Stimulated activated effector memory CD8-positive, alpha-beta T cell treated with anti-CD3 and anti-CD28 coated beads, Interleukin-12 subunit alpha, Interleukin-12 subunit beta, amount 100 ng/mL, for 72 hours (primary cell): ENCODE measurements at regions not wholly inside any gene's neighbourhood (a gene's known extent, or its start where the extent isn't known, plus 50 kb on each side); places are given as distances from the start of the nearest gene placed in this dataset.

Source experiments
- ATAC-seq: fragments of 150-1000 bp; cut with Tn5 transposase; 2 replicates; pipeline ENCODE4 v1.10.0; 2021
- DNase-seq, 2 donors: peaks; one replicate each; pipeline ENCODE4 v3.0.0; 2021 to 2022; ENCODE audit warnings: low spot score in 2 of 2
- H3K27ac Mint-ChIP-seq: one replicate; pipeline ENCODE4 v1.8.0; 2022; ENCODE audit warnings: mild to moderate bottlenecking, mixed read lengths
- H3K36me3 Mint-ChIP-seq: one replicate; pipeline ENCODE4 v1.8.0; 2022; ENCODE audit warnings: mild to moderate bottlenecking, mixed read lengths
- H3K4me1 Mint-ChIP-seq: one replicate; pipeline ENCODE4 v1.8.0; 2022; ENCODE audit warnings: mixed read lengths
- H3K4me3 Mint-ChIP-seq: one replicate; pipeline ENCODE4 v1.8.0; 2022; ENCODE audit warnings: mild to moderate bottlenecking, mixed read lengths
- H3K9me3 Mint-ChIP-seq: one replicate; pipeline ENCODE4 v1.8.0; 2022; ENCODE audit warnings: mixed read lengths

GRCh38 chr5:58363461-58364249, 96.2 kb downstream of the PLK2 start:
- Mint-ChIP-seq H3K36me3 (no peaks in the 10 kb centered on the region), H3K4me1 (no peaks in the 10 kb centered on the region), H3K27ac (no peak overlapping the region), H3K4me3 (no peak overlapping the region), H3K9me3 (peaks cover 4% of the 10 kb centered on the region)
- DNase-seq (no peak), ATAC-seq (no peak)

GRCh38 chr5:58362135-58362534, 97.8 kb downstream of the PLK2 start:
- Mint-ChIP-seq H3K4me1 (no peaks in the 10 kb centered on the region), H3K9me3 (peaks cover 3% of the 10 kb centered on the region), H3K27ac (no peak overlapping the region), H3K4me3 (no peak overlapping the region), H3K36me3 (no peaks in the 10 kb centered on the region)
- ATAC-seq = no peak
- DNase-seq = no peak

- DNase-seq (no peak), ATAC-seq (no peak)
- no peaks in the 10 kb centered on the region for H3K36me3 Mint-ChIP-seq
- no peak overlapping the region for H3K4me3 Mint-ChIP-seq
- H3K4me1 Mint-ChIP-seq = no peaks in the 10 kb centered on the region
- H3K9me3 Mint-ChIP-seq = no peaks in the 10 kb centered on the region
- no peak overlapping the region for H3K27ac Mint-ChIP-seq
Measured at GRCh38 chr5:58360794-58361193, 99.1 kb downstream of the PLK2 start.

- H3K4me1 Mint-ChIP-seq = no peaks in the 10 kb centered on the region
Measured at GRCh38 chr5:58359981-58360380, 99.9 kb downstream of the PLK2 start.

GRCh38 chr5:58358501-58359178, 101.2 kb downstream of the PLK2 start:
- no peak for DNase-seq

More at GRCh38 chr5:58359981-58360380, 99.9 kb downstream of the PLK2 start:
- H3K4me3 Mint-ChIP-seq = no peak overlapping the region
- DNase-seq (no peak), ATAC-seq (no peak)
- H3K27ac Mint-ChIP-seq = no peak overlapping the region
- H3K9me3 Mint-ChIP-seq = no peaks in the 10 kb centered on the region
- H3K36me3 Mint-ChIP-seq = no peaks in the 10 kb centered on the region

GRCh38 chr5:58357799-58358500, 101.9 kb downstream of the PLK2 start:
- no peaks in the 10 kb centered on the region for H3K9me3 Mint-ChIP-seq
- H3K4me3 Mint-ChIP-seq = no peak overlapping the region
- no peaks in the 10 kb centered on the region for H3K36me3 Mint-ChIP-seq
- ATAC-seq (no peak), DNase-seq (no peak)
- H3K4me1 Mint-ChIP-seq = no peaks in the 10 kb centered on the region
- no peak overlapping the region for H3K27ac Mint-ChIP-seq

More at GRCh38 chr5:58358501-58359178, 101.2 kb downstream of the PLK2 start:
- Mint-ChIP-seq H3K9me3 (no peaks in the 10 kb centered on the region), H3K4me3 (no peak overlapping the region), H3K27ac (no peak overlapping the region), H3K36me3 (no peaks in the 10 kb centered on the region), H3K4me1 (no peaks in the 10 kb centered on the region)
- no peak for ATAC-seq

GRCh38 chr5:58357121-58357520, 102.8 kb downstream of the PLK2 start:
- H3K4me1 Mint-ChIP-seq = no peaks in the 10 kb centered on the region
- H3K36me3 Mint-ChIP-seq = no peaks in the 10 kb centered on the region
- no peak overlapping the region for H3K27ac Mint-ChIP-seq
- ATAC-seq (no peak), DNase-seq (no peak)
- H3K9me3 Mint-ChIP-seq = no peaks in the 10 kb centered on the region
- H3K4me3 Mint-ChIP-seq = no peak overlapping the region

GRCh38 chr5:58356662-58357061, 103.2 kb downstream of the PLK2 start:
- DNase-seq (no peak), ATAC-seq (no peak)
- Mint-ChIP-seq H3K9me3 (no peaks in the 10 kb centered on the region), H3K4me1 (no peaks in the 10 kb centered on the region), H3K4me3 (no peak overlapping the region), H3K36me3 (no peaks in the 10 kb centered on the region), H3K27ac (no peak overlapping the region)

- H3K4me1 Mint-ChIP-seq = no peaks in the 10 kb centered on the region
- H3K9me3 Mint-ChIP-seq = no peaks in the 10 kb centered on the region
- H3K36me3 Mint-ChIP-seq = no peaks in the 10 kb centered on the region
- ATAC-seq (no peak), DNase-seq (no peak)
- H3K27ac Mint-ChIP-seq = no peak overlapping the region
- H3K4me3 Mint-ChIP-seq = no peak overlapping the region
Measured at GRCh38 chr5:58354827-58355226, 105.1 kb downstream of the PLK2 start.

- ATAC-seq = no peak
- no peak for DNase-seq
- Mint-ChIP-seq H3K4me1 (no peaks in the 10 kb centered on the region), H3K9me3 (no peaks in the 10 kb centered on the region), H3K36me3 (no peaks in the 10 kb centered on the region), H3K4me3 (no peak overlapping the region), H3K27ac (no peak overlapping the region)
Measured at GRCh38 chr5:58353992-58354391, 105.9 kb downstream of the PLK2 start.

- Mint-ChIP-seq H3K4me3 (no peak overlapping the region), H3K9me3 (no peaks in the 10 kb centered on the region)
Measured at GRCh38 chr5:58351190-58351589, 108.7 kb downstream of the PLK2 start.

GRCh38 chr5:58348996-58349728, 110.7 kb downstream of the PLK2 start:
- no peak for ATAC-seq
- no peak for DNase-seq
- no peaks in the 10 kb centered on the region for H3K4me1 Mint-ChIP-seq
- H3K9me3 Mint-ChIP-seq = no peaks in the 10 kb centered on the region
- H3K27ac Mint-ChIP-seq = no peak overlapping the region
- no peaks in the 10 kb centered on the region for H3K36me3 Mint-ChIP-seq
- no peak overlapping the region for H3K4me3 Mint-ChIP-seq

More at GRCh38 chr5:58351190-58351589, 108.7 kb downstream of the PLK2 start:
- H3K36me3 Mint-ChIP-seq = no peaks in the 10 kb centered on the region
- H3K4me1 Mint-ChIP-seq = no peaks in the 10 kb centered on the region
- H3K27ac Mint-ChIP-seq = no peak overlapping the region
- DNase-seq = no peak
- no peak for ATAC-seq

GRCh38 chr5:58346041-58346440, 113.8 kb downstream of the PLK2 start:
- Mint-ChIP-seq H3K4me3 (no peak overlapping the region), H3K4me1 (no peaks in the 10 kb centered on the region), H3K27ac (no peak overlapping the region), H3K9me3 (no peaks in the 10 kb centered on the region), H3K36me3 (no peaks in the 10 kb centered on the region)
- DNase-seq (no peak), ATAC-seq (no peak)

GRCh38 chr5:58341476-58341875, 118.4 kb downstream of the PLK2 start:
- H3K9me3 Mint-ChIP-seq = no peaks in the 10 kb centered on the region
- DNase-seq (no peak), ATAC-seq (no peak)
- H3K27ac Mint-ChIP-seq = no peak overlapping the region
- H3K4me3 Mint-ChIP-seq = no peak overlapping the region
- H3K36me3 Mint-ChIP-seq = no peaks in the 10 kb centered on the region
- H3K4me1 Mint-ChIP-seq = no peaks in the 10 kb centered on the region

GRCh38 chr5:58335518-58335917, 124.4 kb downstream of the PLK2 start:
- H3K9me3 Mint-ChIP-seq = no peaks in the 10 kb centered on the region
- H3K4me3 Mint-ChIP-seq = no peak overlapping the region
- no peaks in the 10 kb centered on the region for H3K36me3 Mint-ChIP-seq
- H3K4me1 Mint-ChIP-seq = no peaks in the 10 kb centered on the region
- ATAC-seq (no peak), DNase-seq (no peak)
- no peak overlapping the region for H3K27ac Mint-ChIP-seq
